Cardiac muscle cell (in vitro differentiated cells and primary cell): ENCODE measurements at regions not wholly inside any gene's neighbourhood (a gene's known extent, or its start where the extent isn't known, plus 50 kb on each side); places are given as distances from the start of the nearest gene placed in this dataset.
"Not testable (repeated sequence)": the region's sequence is repeated elsewhere in the genome, so short reads cannot be mapped to it uniquely, and the experiment has no call there.

Source experiments
- DNase-seq, 2 donors: peaks; one replicate each; pipeline versions ENCODE4 v3.0.0 to v3.0.0-alpha.2; 2010 to 2017; ENCODE audit warnings: low read depth in 1 of 2, low spot score in 1 of 2
- H3K27ac ChIP-seq: fragments of 200-600 bp; sonication (generic); 2 replicates; pipeline ENCODE4 v1.5.1; 2016
- H3K27me3 ChIP-seq: fragments of 200-600 bp; sonication (generic); 2 replicates; pipeline ENCODE4 v1.6.0; 2016; ENCODE audit warnings: control low read depth
- H3K36me3 ChIP-seq: fragments of 200-600 bp; sonication (generic); 2 replicates; pipeline ENCODE4 v1.5.1; 2016; ENCODE audit warnings: control low read depth
- H3K4me1 ChIP-seq: fragments of 200-600 bp; sonication (generic); 2 replicates; pipeline ENCODE4 v1.8.1; 2017; ENCODE audit warnings: low read depth, mild to moderate bottlenecking, mixed run types
- H3K4me3 ChIP-seq: fragments of 200-600 bp; sonication (generic); 2 replicates; pipeline ENCODE4 v1.5.1; 2016; ENCODE audit warnings: mild to moderate bottlenecking
- H3K9me3 ChIP-seq: fragments of 200-600 bp; sonication (generic); 2 replicates; pipeline ENCODE4 v1.5.1; 2017; ENCODE audit warnings: low read depth, mild to moderate bottlenecking, control low read depth
- CTCF ChIP-seq: IDR thresholded peaks from 2 replicates; pipeline ENCODE4 v1.5.1; 2012; ENCODE audit warnings: low read depth, mild to moderate bottlenecking, low read length

- Histone ChIP-seq H3K4me3 (no peak overlapping the region), H3K4me1 (no peaks in the 10 kb centered on the region), H3K9me3 (no peaks in the 10 kb centered on the region), H3K36me3 (no peaks in the 10 kb centered on the region), H3K27me3 (no peaks in the 10 kb centered on the region), H3K27ac (no peak overlapping the region)
- TF ChIP-seq CTCF, result no peak
- no peak for DNase-seq
Observed at GRCh38 chr2:234556848-234557573, 60.1 kb upstream of the ARL4C start.

DNA sequence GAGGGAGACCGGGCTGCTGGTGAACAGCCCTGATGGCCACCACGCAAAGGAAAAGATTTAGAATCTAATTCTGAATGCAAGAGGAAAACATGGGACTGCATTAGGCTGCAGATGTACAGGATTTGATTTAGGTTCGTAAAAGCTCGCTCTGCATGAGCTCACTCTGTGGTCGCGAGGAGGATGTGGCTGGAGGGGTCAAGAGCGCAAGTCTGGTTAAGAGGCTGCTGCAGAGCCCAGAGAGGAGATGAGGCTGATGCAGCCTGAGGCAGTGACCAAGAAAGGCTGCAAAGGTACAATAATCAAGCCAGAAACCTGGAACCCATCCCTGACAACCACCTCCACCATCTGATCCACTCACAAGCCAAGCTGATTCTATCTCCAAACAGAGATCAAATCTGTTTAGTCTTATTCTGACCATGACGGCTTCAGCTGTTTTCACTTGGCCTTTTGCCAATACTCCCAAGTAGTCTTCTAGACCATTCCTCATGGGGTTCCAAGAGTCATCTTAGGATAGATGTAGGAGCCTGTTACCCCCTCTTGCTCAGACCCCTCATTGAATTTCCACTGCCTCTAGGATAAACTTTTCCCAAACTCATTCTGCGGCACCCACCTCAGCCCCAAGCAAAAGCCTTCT lies 58.9 kb upstream of the ARL4C start:
- no peaks in the 10 kb centered on the region for H3K4me1 ChIP-seq
- H3K36me3 ChIP-seq, result no peaks in the 10 kb centered on the region
- no peak for TF ChIP-seq CTCF
- H3K9me3 ChIP-seq, result no peaks in the 10 kb centered on the region
- no peaks in the 10 kb centered on the region for H3K27me3 ChIP-seq
- DNase-seq, result no peak
- no peak overlapping the region for H3K4me3 ChIP-seq
- H3K27ac ChIP-seq, result no peak overlapping the region

- Histone ChIP-seq H3K9me3 (no peaks in the 10 kb centered on the region), H3K4me3 (no peak overlapping the region), H3K4me1 (no peaks in the 10 kb centered on the region), H3K27me3 (no peaks in the 10 kb centered on the region), H3K36me3 (no peaks in the 10 kb centered on the region), H3K27ac (no peak overlapping the region)
- no peak for DNase-seq
- no peak for TF ChIP-seq CTCF
Observed at GRCh38 chr2:234555161-234555560, 58.3 kb upstream of the ARL4C start.

- not testable (repeated sequence) for H3K27me3 ChIP-seq
Observed at GRCh38 chr2:234553223-234553622, 56.3 kb upstream of the ARL4C start.

DNA sequence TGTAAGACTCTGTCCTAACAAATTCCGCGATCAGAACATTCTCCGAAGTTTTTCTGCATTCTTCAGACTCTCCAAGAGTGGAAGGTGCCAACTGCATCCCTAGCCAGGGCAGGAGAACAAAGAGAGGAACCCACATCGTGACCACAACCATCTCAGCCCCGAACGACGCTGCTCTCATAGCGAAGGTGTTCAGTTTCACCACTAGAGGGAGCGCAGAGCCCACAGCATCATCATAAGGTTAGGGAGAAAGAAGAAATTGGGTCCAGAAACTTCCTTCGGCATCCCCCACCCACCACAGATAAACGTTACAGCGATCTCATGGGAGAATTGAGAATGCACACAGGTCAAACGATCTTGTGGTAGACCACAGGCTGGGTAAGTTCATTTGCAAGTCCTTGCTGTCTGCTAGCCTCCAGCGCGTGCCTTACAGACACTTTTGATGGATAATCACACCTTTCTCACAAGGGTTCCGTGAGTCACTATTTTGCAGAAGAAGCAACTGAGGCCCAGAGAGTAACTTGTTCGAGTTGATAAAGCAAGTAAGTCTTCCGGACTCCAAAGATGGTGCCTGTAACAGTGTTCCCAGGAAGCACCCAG lies 53.7 kb upstream of the ARL4C start:
- peak; percentile 97 for TF ChIP-seq CTCF
- Histone ChIP-seq H3K36me3 (no peaks in the 10 kb centered on the region), H3K27me3 (no peaks in the 10 kb centered on the region), H3K4me1 (no peaks in the 10 kb centered on the region), H3K4me3 (no peak overlapping the region), H3K27ac (no peak overlapping the region), H3K9me3 (no peaks in the 10 kb centered on the region)
- DNase-seq, result peak; percentile 79 to 91

More at GRCh38 chr2:234553223-234553622, 56.3 kb upstream of the ARL4C start:
- H3K9me3 ChIP-seq, H3K36me3 ChIP-seq, H3K4me1 ChIP-seq, H3K4me3 ChIP-seq, DNase-seq, H3K27ac ChIP-seq: not testable (repeated sequence)

GRCh38 chr2:234550056-234550455 lies 53.2 kb upstream of the ARL4C start:
- Histone ChIP-seq H3K36me3 (no peaks in the 10 kb centered on the region), H3K4me1 (no peaks in the 10 kb centered on the region), H3K27ac (no peak overlapping the region), H3K27me3 (peaks cover 3% of the 10 kb centered on the region), H3K9me3 (no peaks in the 10 kb centered on the region), H3K4me3 (no peak overlapping the region)
- no peak for TF ChIP-seq CTCF
- no peak for DNase-seq
